Stimulated activated CD4-positive, alpha-beta T cell treated with anti-CD3 and anti-CD28 coated beads, Interleukin-2, amount 100 ng/mL, for 4 hours (primary cell): ENCODE measurements at regions not wholly inside any gene's neighbourhood (a gene's known extent, or its start where the extent isn't known, plus 50 kb on each side); places are given as distances from the start of the nearest gene placed in this dataset.

Experiments
- DNase-seq: peaks from one replicate; pipeline ENCODE4 v3.0.0-alpha.2; 2020; ENCODE audit warnings: low read depth

DNA sequence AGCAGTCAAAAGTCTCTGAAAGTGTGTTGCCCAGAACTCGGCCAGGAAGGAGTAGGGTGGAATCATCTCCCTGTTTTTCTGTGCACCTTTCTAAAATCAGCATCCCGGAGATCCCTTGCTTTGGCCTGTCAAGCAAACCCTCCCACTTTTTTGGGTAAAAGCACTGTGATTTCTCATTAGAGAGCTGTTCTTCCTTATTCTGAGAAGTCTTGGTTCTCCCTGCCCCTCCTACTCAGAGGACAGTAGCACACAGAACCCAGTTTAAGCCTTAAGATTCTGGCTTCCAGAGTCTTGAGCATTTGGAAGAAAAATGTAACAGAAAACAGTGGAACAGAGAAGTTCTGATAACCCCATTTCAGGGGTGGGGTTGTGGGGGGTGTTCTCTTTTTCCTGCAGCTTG lies 52.6 kb upstream of the KATNAL1 start:
- no peak for DNase-seq

DNA sequence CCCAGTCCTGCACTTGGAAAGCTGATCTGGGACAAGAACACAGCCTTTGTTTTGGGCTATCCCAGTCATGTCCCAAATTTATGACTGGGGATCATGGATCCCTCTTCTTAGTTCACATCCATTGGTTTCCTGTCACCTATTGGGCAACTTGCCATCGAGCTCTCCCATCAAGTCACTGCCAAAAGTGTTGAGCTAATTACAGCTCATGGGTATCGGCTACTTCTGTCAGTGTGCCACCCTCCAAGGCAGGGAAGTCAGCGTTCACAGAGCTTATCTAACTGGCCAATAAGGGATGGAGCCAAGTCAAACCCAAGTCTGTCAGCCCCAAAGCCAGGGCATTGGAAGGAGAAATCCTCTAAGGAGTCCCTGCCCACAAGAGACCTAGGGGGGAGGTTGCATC lies 53.2 kb upstream of the KATNAL1 start:
- no peak for DNase-seq

DNA sequence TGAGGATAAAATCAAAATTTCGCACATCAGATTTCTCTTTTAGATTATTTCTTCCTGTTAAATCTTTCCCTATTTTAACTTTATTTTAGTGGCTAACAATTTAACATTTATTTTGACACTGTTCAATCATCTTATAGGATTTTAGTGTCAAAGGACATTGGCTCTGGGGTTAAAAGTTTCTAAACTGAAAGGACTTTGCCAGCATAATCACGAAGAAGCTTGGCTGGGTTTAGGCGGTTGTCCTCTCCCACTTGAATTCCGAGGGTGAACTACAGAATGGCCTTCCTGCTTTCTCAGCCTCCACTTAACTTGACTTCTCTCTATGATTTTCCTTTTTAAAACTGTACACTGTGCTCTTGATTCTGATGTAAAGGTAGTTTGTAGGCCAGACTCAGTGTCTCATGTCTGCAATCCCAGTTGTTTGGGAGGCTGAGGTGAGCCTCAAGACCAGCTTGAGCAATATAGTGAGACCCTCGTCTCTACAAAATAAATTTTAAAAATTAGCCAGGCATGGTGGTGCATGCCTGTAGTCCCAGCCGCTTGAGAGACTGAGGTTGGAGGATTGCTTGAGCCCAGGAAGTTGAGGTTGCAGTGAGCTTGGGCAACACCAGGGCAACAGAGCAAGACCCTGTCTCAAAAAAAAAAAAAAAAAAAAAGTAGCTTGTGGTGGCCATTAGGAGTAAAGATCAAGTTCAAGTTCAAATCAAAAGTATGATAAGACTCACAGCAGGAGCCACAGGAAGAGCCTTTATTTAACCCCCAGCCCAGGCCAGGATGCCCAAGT lies 54.8 kb upstream of the KATNAL1 start:
- DNase-seq = no peak

DNA sequence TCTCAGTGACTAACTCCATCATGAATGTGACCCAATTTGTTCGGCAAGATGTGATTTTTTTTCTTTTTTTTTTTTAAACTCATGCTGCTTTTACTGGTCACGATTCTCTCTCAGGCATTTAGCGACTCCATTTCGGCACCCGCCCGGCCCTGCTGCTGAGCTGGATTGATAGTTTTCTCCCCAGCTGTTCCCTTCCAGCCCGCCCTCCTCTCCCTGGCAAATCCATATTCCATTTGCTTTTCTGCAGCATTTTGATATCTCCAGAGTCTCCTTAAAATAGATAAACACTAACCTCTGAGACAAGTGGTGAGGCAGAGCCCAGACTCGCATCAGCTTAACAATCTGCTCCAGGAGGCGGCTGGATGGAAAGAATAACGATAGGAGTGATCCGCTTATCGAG lies 55.5 kb upstream of the KATNAL1 start:
- no peak for DNase-seq

DNA sequence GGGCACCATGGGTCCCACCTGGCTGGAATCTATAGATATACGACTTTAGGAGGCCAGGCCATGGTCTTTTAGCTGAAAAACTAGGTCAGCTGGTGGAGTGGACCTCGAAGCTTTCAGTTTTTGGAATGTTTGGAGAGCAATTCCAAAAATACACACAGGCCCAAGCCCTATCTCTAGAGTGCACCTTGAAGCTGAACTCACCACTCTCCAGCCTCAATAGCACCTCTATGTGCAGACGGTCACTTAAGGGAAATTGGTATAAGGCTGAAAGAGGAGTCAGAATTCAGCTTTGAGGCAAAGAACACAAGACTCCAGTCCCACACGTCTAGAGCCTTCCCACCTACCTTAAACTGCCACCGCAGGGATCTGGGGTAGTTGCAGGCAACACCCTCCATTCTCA lies 56.4 kb upstream of the KATNAL1 start:
- DNase-seq = no peak

DNA sequence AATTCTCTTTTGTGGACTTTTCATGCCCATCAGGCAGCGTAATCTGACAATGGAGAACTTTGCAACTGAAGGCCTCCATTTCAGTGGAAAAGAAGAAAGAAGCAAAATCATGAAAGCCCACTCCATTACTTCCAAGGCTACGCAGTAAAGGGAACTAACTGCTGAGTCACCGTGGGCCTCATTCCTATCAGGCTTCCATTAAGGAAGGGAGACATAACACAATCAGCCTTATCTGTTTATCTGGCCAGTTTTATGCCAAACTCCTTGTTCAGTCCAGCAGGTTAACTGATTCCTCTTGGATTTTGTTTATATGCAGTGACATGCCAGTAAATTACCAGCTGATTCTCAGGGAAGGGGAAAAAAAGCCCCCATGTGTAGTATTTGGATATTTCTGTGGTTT lies 56.8 kb upstream of the KATNAL1 start:
- no peak for DNase-seq

DNA sequence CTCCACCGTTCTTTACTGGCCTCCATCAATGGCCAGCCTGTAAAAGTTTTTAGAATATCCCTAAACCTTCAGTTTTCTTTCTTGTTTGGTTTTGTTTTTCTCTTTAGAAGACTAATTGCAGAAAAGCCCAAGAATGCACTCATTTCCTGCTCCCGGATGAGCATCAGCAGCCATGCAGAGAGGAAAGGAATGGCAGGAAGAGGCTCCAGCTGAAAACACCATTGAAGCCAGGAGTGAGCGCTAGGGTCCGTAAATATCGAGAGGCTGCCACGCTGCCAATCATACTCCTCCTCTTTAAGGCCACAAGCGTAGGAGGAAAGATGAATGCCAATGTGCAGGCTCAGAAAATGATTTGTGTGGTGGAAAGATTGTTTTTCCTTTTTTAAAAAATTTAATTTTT lies 57.4 kb upstream of the UBE2L5 start:
- no peak for DNase-seq

DNA sequence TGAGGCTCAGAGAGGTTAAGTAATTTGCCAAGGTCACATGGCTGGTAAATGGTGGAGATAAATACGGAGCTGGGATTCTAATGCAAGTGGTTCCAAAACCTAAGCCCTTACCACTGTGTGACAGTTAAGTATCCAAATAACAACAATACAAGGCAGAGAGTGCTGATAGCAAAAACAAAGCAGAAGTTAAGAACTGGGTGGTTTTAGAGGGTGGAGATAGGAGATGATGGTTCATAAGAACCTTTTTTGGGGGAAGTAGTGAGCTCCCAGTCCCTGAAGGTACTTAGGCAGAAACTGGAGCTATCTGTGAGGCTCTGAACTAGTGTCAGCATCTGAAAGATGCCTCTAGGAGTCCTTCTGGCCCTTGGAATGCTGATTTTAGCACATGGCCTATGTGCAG lies 56.2 kb upstream of the UBE2L5 start:
- no peak for DNase-seq

DNA sequence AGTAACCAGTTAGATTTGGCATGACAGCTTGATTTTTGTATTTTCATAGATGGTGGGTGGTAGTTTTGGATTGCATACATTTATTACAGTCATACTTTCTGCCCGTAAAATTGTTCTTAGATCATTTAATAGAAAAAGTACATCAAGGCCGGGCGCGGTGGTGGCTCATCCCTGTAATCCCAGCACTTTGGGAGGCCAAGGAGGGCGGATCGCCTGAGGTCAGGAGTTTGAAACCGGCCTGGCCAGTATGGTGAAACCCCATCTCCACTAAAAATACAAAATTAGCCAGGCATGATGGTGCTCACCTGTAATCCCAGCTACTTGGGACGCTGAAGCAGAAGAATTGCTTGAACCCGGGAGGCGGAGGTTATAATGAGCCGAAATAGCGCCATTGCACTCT lies 55.0 kb upstream of the UBE2L5 start:
- no peak for DNase-seq

DNA sequence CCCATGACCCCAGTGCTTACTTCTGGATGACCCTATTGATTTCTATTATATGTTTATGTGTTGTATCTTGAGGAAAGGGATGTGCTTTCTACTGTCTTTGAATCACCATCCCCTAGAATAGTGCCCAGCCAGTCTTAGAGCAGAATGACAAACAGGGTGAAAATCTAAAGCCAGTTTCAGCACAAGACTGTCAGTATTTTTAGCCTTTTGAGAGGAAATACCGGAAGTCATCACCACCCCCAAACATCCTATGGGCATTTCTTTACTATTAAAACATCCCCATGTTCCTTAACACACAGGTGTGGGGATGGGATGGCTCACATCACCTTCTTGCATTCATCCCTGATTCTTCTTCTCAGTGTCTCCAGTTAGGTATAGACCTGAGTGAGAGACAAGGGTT lies 52.1 kb upstream of the UBE2L5 start:
- no peak for DNase-seq

DNA sequence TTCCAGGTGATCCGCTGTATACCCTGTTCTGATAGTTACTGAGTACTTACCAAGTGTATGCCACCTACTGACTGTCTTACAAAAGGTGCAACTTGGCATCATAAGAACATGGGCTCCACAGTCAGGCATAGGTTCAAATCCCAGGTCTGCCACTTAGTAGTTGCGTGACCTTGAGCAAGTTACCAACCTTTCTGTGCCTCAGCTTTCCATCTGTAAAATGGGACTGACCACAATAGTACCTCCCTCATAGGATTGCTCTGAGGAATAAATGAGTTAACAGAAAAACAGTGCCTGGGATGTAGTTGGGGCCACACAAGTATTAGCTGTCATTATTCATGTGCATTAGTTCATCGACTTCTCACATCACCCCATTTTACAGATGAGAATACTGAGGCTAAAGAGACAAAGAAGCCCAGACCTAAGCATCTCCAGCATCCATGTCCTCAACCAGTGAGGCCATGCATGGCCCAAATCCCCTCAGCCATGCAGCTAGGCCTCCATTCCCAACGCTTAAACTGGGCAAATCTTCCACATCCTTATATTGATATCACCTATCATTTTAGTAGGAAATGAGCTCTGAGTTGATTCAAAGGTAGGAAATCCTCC lies 51.3 kb upstream of the UBE2L5 start:
- no peak for DNase-seq

DNA sequence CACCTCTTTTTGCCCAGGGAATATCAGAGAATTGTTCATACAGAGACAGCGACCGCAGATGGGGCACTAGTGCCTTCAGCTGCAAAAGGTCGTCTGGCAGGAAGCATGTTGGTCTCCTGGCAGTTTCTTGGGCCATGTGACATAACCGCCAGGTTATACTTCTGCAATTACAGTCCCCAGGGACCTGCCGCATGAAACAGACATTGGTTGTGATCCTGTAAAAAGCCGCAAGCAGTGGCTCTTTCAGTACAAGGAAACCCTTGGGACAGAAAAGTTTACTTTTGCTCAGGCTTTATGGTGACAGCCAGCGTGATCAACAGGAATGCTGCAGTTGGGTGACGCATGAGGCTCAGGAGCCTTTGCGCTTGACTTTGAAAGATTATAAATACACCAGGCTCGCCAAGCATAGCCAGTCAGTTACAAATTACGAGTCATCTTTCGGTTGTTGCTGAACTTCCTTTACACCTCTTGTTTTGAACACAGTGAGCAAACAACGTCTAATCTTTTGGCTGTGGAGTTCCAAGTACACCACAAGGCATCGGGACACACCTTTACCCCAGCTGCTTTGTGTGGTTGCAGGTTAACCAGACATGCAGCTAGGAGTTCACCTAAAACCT lies 50.5 kb upstream of the UBE2L5 start:
- peak; percentile 17 for DNase-seq
